ENCODE measurements at regions not wholly inside any gene's neighbourhood (a gene's known extent, or its start where the extent isn't known, plus 50 kb on each side); places are given as distances from the start of the nearest gene placed in this dataset.

DNA sequence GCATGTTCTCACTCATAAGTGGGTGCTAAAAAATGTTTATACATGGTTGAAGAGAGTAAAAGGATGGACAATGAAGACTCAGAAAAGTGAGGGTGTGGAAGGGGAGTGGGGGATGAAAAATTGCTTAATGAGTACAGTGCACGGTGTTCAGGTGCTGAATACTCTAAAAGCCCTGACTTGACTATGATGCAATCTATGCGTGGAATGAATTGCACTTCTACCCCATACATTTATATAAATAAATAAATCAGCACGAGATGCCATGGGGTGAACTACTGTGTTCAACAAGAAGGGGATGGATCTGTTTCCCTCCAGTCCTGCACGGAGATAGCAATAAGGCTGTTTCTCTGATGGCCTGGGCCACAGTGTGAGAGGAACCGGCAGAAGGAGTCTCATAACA is 254.3 kb upstream of the LYZL1 start:
- no peak for TF ChIP-seq CTCF (IDR thresholded peaks at IDR 0.05; ENCODE audit: borderline replicate concordance, control extremely low read depth, extremely low read depth, insufficient read depth, missing control alignments)
- in situ Hi-C loops (cut with MboI; ENCODE audit: low sequenced_read_pairs, unreplicated experiment): no loop called here
- DNase-seq (ENCODE audit: low spot score): no peak

DNA sequence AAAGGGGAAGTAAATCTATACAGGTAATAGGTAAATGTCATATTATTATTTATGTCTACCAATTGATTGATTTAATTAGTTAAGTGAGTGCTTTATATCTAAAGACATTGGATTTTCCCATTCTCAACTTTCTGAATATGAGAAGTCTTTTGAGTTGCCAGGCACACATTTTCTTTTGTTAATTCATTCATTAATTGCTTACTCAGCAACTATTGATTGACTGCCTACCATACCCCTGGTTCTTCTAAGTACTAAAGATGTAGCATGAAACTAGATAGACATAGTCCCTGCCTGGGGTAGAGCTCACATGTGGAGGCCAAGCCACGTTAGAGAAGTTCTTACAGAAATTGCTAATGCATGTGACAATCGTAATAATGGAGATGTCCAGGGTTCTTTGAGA is 253.1 kb upstream of the LYZL1 start:
- DNase-seq (ENCODE audit: low spot score): no peak
- TF ChIP-seq CTCF (IDR thresholded peaks at IDR 0.05; ENCODE audit: borderline replicate concordance, control extremely low read depth, extremely low read depth, insufficient read depth, missing control alignments): no peak
- in situ Hi-C loops (cut with MboI; ENCODE audit: low sequenced_read_pairs, unreplicated experiment): no loop called here

- in situ Hi-C loops (cut with MboI; ENCODE audit: low sequenced_read_pairs, unreplicated experiment): no loop called here
- DNase-seq (ENCODE audit: low spot score): no peak
- TF ChIP-seq CTCF (IDR thresholded peaks at IDR 0.05; ENCODE audit: borderline replicate concordance, control extremely low read depth, extremely low read depth, insufficient read depth, missing control alignments): no peak
Observed at GRCh38 chr10:29037348-29038113, 251.3 kb upstream of the LYZL1 start.

DNA sequence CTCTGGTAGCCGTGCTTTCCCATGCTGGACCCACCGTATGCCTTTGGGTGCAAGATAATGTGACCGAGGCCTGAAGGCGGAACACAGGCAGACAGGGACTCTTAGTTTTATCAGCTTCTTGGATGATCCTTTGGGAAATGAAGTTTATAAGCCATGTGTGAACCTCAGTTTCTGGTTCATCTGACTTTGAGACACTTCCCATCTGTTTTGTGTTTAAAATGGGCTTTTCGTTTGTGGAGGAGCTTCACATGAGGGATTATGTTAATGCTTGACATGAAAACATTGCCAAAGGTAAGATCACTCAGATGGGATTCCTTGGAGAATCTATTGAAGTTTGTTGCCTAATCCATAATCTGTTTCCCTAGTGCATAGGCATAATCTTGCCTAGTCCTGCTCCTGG is 249.8 kb upstream of the LYZL1 start:
- in situ Hi-C loops (cut with MboI; ENCODE audit: low sequenced_read_pairs, unreplicated experiment): no loop called here

GRCh38 chr10:29039677-29040189 is 249.1 kb upstream of the LYZL1 start:
- no peak for TF ChIP-seq CTCF (IDR thresholded peaks at IDR 0.05; ENCODE audit: borderline replicate concordance, control extremely low read depth, extremely low read depth, insufficient read depth, missing control alignments)
- in situ Hi-C loops (cut with MboI; ENCODE audit: low sequenced_read_pairs, unreplicated experiment): no loop called here
- DNase-seq (ENCODE audit: low spot score): no peak

More for the DNA sequence above, 249.8 kb upstream of the LYZL1 start:
- TF ChIP-seq CTCF (IDR thresholded peaks at IDR 0.05; ENCODE audit: borderline replicate concordance, control extremely low read depth, extremely low read depth, insufficient read depth, missing control alignments): no peak
- no peak for DNase-seq (ENCODE audit: low spot score)

DNA sequence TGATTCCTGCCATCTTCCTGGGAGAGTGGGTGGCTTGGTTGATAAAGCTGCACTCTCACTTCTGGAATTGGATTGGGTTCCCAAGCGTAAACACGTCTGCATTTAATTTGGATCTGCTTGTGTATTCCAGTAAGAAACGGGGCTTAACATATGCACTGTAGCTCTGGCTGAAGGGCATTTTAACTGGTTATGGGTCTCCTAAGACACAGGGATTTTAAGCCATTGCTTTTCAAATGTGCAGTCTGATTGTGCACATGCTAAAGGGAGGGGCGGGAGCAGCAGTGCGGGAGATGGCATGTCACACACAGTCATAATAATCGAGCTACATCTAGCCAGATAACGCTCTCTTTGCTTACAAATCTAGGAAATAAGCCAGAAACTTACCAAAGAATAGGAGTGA is 247.3 kb upstream of the LYZL1 start:
- TF ChIP-seq CTCF (IDR thresholded peaks at IDR 0.05; ENCODE audit: borderline replicate concordance, control extremely low read depth, extremely low read depth, insufficient read depth, missing control alignments): no peak
- in situ Hi-C loops (cut with MboI; ENCODE audit: low sequenced_read_pairs, unreplicated experiment): no loop called here
- no peak for DNase-seq (ENCODE audit: low spot score)
